Left kidney (tissue), 1 donor: ENCODE measurements at regions not wholly inside any gene's neighbourhood (a gene's known extent, or its start where the extent isn't known, plus 50 kb on each side); places are given as distances from the start of the nearest gene placed in this dataset.

ENCODE experiments used
- DNase-seq: peaks from one replicate; pipeline ENCODE4 v3.0.0-alpha.2; 2013

- DNase-seq = no peak
Observed at GRCh38 chr1:2887941-2888855, 86.7 kb upstream of the TTC34 start.

GRCh38 chr1:2890221-2890850 is 88.8 kb upstream of the TTC34 start:
- DNase-seq = no peak

- DNase-seq = no peak
Observed at GRCh38 chr1:2891923-2892448, 90.5 kb upstream of the TTC34 start.

- DNase-seq = no peak
Observed at GRCh38 chr1:2893473-2894120, 92.1 kb upstream of the TTC34 start.

GRCh38 chr1:2894381-2895041 is 93.0 kb upstream of the TTC34 start:
- no peak for DNase-seq

GRCh38 chr1:2896824-2897223 is 95.3 kb upstream of the TTC34 start:
- DNase-seq = no peak

GRCh38 chr1:2903226-2903625 is 101.7 kb upstream of the TTC34 start:
- DNase-seq = no peak

GRCh38 chr1:2904191-2904590 is 102.7 kb upstream of the TTC34 start:
- no peak for DNase-seq

GRCh38 chr1:2905356-2905755 is 103.9 kb upstream of the TTC34 start:
- DNase-seq = no peak

- DNase-seq = peak; percentile 61
Observed at GRCh38 chr1:2906085-2906484, 104.6 kb upstream of the TTC34 start.

- DNase-seq = no peak
Observed at GRCh38 chr1:2906620-2907019, 105.1 kb upstream of the TTC34 start.

- DNase-seq = no peak
Observed at GRCh38 chr1:2907051-2907450, 105.6 kb upstream of the TTC34 start.

GRCh38 chr1:2908081-2908480 is 106.6 kb upstream of the TTC34 start:
- no peak for DNase-seq

- DNase-seq = no peak
Observed at GRCh38 chr1:2908561-2908960, 107.1 kb upstream of the TTC34 start.

GRCh38 chr1:2909797-2910196 is 108.3 kb upstream of the TTC34 start:
- DNase-seq = no peak

GRCh38 chr1:2910211-2910610 is 108.7 kb upstream of the TTC34 start:
- no peak for DNase-seq

- no peak for DNase-seq
Observed at GRCh38 chr1:2911421-2912178, 109.7 kb upstream of the ACTRT2 start.

- no peak for DNase-seq
Observed at GRCh38 chr1:2912424-2913061, 108.7 kb upstream of the ACTRT2 start.

- no peak for DNase-seq
Observed at GRCh38 chr1:2913091-2913490, 108.2 kb upstream of the ACTRT2 start.

GRCh38 chr1:2914702-2915101 is 106.6 kb upstream of the ACTRT2 start:
- no peak for DNase-seq

- DNase-seq = no peak
Observed at GRCh38 chr1:2916153-2916552, 105.1 kb upstream of the ACTRT2 start.
